Activated B cell treated with CpG ODN at 0.5 μM for 24 hours (primary cell): ENCODE measurements at regions not wholly inside any gene's neighbourhood (a gene's known extent, or its start where the extent isn't known, plus 50 kb on each side); places are given as distances from the start of the nearest gene placed in this dataset.
"Not testable (repeated sequence)": the region's sequence is repeated elsewhere in the genome, so short reads cannot be mapped to it uniquely, and the experiment has no call there.

ENCODE experiments used
- ATAC-seq: fragments of 200-7000 bp; cut with Tn5 transposase; one replicate; pipeline ENCODE4 v1.10.0; 2021; ENCODE audit warnings: low read depth, mild to moderate bottlenecking, moderate library complexity
- CTCF ChIA-PET: fragments of 350-600 bp; sonication (Branson Sonifier 250); formaldehyde crosslinking; loops from one replicate; lab custom pipeline; 2021; ENCODE audit warnings: antibody characterized with exemption; lab: Charles Lee
- POLR2A ChIA-PET: fragments of 350-600 bp; sonication (Branson Sonifier 250); formaldehyde crosslinking; loops from one replicate; lab custom pipeline; 2021; ENCODE audit warnings: antibody characterized with exemption; lab: Charles Lee
- DNase-seq: peaks from one replicate; pipeline ENCODE4 v3.0.0; 2022
- H3K27ac Mint-ChIP-seq: one replicate; pipeline ENCODE4 v1.8.0; 2020; ENCODE audit warnings: mixed read lengths
- H3K27me3 Mint-ChIP-seq: one replicate; pipeline ENCODE4 v1.8.0; 2021; ENCODE audit warnings: mixed read lengths
- H3K36me3 Mint-ChIP-seq: one replicate; pipeline ENCODE4 v1.8.0; 2021; ENCODE audit warnings: low read depth, mixed read lengths
- H3K4me1 Mint-ChIP-seq: one replicate; pipeline ENCODE4 v1.8.0; 2021; ENCODE audit warnings: mixed read lengths
- H3K4me3 Mint-ChIP-seq: one replicate; pipeline ENCODE4 v1.8.0; 2020; ENCODE audit warnings: mild to moderate bottlenecking, mixed read lengths
- H3K9me3 Mint-ChIP-seq: one replicate; pipeline ENCODE4 v1.8.0; 2020; ENCODE audit warnings: mixed read lengths
- intact Hi-C: fragments of 100-400 bp; cut with micrococcal nuclease; formaldehyde crosslinking; loops from one replicate; pipeline ENCODE4 v1.15.1; 2024
- TF ChIP-seq, protein P1 (sequence below): fragments of 200-600 bp; IDR thresholded peaks from one replicate; pipeline ENCODE4 v1.8.0; 2022; ENCODE audit warnings: antibody characterized with exemption, mild to moderate bottlenecking

DNA sequence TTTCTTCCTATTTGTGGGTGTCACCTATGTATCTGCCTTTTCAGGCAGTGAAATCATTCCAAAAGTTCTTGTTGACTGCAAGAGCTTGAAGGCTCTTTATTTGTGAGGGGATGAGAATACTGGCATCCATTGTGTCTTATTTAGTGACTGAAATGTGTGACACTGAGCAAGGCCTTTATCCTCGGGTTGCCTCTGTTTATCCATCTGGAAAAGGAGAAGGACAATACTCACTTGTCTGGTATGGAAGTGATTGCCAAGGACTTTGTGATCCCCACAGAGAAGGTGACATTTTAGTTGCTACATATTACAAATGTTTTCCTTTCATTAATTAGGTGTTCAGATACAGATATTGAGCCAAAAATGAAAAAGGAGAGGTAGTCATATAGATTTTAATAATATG, 80.2 kb downstream of the ARRDC3 start:
- ChIA-PET POLR2A (no interaction called here), CTCF (no interaction called here)
- no peak overlapping the region for H3K4me3 Mint-ChIP-seq
- H3K27me3 Mint-ChIP-seq = no peaks in the 10 kb centered on the region
- TF ChIP-seq, protein P1, sequence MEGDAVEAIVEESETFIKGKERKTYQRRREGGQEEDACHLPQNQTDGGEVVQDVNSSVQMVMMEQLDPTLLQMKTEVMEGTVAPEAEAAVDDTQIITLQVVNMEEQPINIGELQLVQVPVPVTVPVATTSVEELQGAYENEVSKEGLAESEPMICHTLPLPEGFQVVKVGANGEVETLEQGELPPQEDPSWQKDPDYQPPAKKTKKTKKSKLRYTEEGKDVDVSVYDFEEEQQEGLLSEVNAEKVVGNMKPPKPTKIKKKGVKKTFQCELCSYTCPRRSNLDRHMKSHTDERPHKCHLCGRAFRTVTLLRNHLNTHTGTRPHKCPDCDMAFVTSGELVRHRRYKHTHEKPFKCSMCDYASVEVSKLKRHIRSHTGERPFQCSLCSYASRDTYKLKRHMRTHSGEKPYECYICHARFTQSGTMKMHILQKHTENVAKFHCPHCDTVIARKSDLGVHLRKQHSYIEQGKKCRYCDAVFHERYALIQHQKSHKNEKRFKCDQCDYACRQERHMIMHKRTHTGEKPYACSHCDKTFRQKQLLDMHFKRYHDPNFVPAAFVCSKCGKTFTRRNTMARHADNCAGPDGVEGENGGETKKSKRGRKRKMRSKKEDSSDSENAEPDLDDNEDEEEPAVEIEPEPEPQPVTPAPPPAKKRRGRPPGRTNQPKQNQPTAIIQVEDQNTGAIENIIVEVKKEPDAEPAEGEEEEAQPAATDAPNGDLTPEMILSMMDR = no peak
- intact Hi-C loops = no loop called here
- no peaks in the 10 kb centered on the region for H3K36me3 Mint-ChIP-seq
- DNase-seq (no peak), ATAC-seq (no peak)
- H3K27ac Mint-ChIP-seq = no peak overlapping the region
- no peaks in the 10 kb centered on the region for H3K9me3 Mint-ChIP-seq
- no peaks in the 10 kb centered on the region for H3K4me1 Mint-ChIP-seq

DNA sequence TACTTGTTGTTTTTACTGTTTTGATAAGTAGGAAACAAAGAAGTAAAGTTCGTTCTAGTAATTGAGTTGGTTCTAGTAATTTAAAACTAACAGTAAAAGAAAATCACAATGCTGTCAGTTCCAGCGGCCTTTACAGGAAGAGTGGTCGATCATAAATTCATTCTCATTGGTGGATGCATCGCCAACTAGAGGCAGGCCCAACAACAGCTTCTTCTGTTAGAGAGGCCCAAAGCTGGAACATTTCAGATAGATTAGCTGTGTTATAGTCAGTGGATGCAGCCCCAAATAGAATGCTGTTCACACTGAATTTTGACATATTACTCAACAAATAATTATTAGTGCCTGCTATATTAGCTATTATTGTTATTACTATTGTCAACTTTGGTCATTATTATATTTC, 80.8 kb downstream of the ARRDC3 start:
- DNase-seq (no peak), ATAC-seq (no peak)
- no peak overlapping the region for H3K4me3 Mint-ChIP-seq
- no peaks in the 10 kb centered on the region for H3K36me3 Mint-ChIP-seq
- no peaks in the 10 kb centered on the region for H3K9me3 Mint-ChIP-seq
- POLR2A ChIA-PET = interaction anchor here (1.4 kb wide), 1 partner anchor 82 kb away, joined by 11 read pairs; no protein-coding TSS in a partner anchor
- CTCF ChIA-PET = no interaction called here
- TF ChIP-seq, protein P1 = no peak
- H3K27ac Mint-ChIP-seq = no peak overlapping the region
- intact Hi-C loops = no loop called here
- H3K27me3 Mint-ChIP-seq = no peaks in the 10 kb centered on the region
- H3K4me1 Mint-ChIP-seq = no peaks in the 10 kb centered on the region

DNA sequence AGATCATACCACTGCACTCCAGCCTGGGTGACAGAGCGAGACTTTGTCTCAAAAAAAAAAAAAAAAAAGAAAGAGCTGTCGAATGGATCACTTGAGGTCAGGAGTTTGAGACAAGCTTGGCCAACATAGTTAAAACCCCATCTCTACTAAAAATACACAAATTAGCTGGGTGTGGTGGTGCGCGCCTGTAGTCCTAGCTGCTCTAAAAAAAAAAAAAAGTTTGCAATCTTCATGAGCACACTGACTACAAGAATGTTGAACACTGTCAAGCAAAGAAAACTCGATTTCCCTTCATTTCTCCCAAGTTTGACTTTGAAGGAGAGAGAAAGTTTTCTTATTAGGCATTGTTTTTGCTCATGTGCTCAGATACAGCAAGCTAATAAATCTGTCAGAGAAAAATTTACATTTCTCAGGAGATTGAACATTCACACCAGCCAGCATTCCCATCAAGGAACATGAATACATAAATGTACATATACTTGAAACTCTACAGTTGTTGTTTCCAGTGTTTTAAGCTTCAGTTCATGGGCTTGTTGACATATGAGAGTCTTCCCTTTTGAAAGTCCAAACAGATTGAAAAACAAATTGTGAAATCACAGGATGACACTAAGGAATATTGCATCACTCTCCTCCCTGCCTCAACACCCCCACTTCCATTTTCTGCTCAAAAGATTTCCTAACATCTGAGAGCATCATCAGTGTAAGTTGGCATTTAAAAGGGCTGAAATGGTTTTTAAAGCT, 81.8 kb downstream of the ARRDC3 start:
- H3K4me1 Mint-ChIP-seq = no peaks in the 10 kb centered on the region
- intact Hi-C loops = no loop called here
- TF ChIP-seq, protein P1 = no peak
- H3K36me3 Mint-ChIP-seq = no peaks in the 10 kb centered on the region
- H3K27me3 Mint-ChIP-seq = no peaks in the 10 kb centered on the region
- CTCF ChIA-PET = no interaction called here
- ATAC-seq (no peak), DNase-seq (no peak)
- H3K27ac Mint-ChIP-seq = no peak overlapping the region
- H3K9me3 Mint-ChIP-seq = no peaks in the 10 kb centered on the region
- H3K4me3 Mint-ChIP-seq = no peak overlapping the region
- POLR2A ChIA-PET = interaction anchor here (0.6 to 1.4 kb wide), 3 partner anchors 11 to 83 kb away, joined by 3 to 11 read pairs (median 7); no protein-coding TSS in a partner anchor

DNA sequence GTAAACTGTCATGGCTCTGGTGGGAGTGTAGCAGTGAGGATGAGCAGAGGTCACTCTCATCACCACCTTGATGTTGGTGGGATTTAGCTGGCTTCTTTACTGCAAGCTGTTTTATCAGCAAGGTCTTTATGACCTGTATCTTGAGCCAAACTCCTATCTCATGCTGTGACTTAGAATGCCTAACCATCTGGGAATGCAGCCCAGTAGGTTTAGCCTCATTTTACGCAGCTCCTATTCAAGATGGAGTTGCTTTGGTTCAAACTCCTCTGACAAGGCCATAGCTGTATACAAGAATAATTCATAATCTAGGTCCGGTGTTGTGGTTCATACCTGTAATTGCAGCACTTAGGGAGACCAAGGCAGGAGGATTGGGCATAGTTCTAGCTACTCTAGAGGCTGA, 85.1 kb downstream of the ARRDC3 start:
- ChIA-PET CTCF (no interaction called here), POLR2A (no interaction called here)
- Mint-ChIP-seq H3K4me1 (no peaks in the 10 kb centered on the region), H3K9me3 (no peaks in the 10 kb centered on the region), H3K4me3 (no peak overlapping the region), H3K36me3 (no peaks in the 10 kb centered on the region), H3K27ac (no peak overlapping the region), H3K27me3 (peaks cover 2% of the 10 kb centered on the region)
- ATAC-seq (no peak), DNase-seq (no peak)
- intact Hi-C loops = no loop called here
- TF ChIP-seq, protein P1 = no peak

DNA sequence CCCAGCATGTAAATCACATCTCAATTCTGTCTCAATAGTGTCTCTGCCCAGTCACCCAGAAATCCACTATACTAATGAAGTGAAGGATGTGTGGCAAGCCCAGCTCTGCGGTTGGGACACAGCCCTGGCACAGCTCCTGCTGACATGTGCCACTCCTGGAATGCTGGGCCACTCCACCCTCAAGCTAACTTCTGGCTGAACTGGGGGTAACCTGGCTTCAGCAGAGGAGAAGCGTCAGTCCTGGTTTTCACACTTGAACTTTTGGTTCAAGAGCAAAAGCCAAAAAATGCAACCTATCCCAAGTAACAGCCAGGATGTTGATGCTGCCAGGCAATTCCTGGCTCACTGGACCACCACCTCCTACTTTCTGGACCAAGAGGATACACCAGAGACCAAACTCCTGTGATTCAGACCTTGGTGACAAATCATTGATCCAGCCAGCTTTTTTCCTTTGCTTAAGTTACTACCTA, 86.4 kb downstream of the ARRDC3 start:
- H3K27ac Mint-ChIP-seq = no peak overlapping the region
- ATAC-seq = no peak
- intact Hi-C loops = no loop called here
- no peak overlapping the region for H3K4me3 Mint-ChIP-seq
- no peaks in the 10 kb centered on the region for H3K36me3 Mint-ChIP-seq
- TF ChIP-seq, protein P1 = no peak
- no peak for DNase-seq
- CTCF ChIA-PET = no interaction called here
- H3K9me3 Mint-ChIP-seq = no peaks in the 10 kb centered on the region
- H3K27me3 Mint-ChIP-seq = peaks cover 2% of the 10 kb centered on the region
- no peaks in the 10 kb centered on the region for H3K4me1 Mint-ChIP-seq
- POLR2A ChIA-PET = interaction anchor here (1.5 kb wide), 1 partner anchor 16 kb away, joined by 3 read pairs; no protein-coding TSS in a partner anchor

DNA sequence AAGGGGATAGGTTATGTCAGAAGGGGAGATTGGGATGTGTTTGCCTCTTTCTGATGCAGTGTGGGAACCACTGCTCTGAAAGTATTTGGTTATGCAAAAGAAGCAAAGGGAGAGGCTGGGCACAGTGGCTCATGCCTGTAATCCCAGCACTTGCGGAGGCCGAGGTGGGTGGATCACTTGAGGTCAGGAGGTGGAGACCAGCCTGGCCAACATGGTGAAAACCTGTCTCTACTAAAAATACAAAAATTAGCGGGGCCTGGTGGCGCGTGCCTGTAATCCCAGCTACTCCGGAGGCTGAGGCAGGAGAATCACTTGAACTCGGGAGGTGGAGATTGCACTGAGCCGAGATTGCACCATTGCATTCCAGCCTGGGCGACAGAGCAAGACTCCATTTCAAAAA, 87.0 kb downstream of the ARRDC3 start:
- H3K9me3 Mint-ChIP-seq, H3K4me3 Mint-ChIP-seq, CTCF ChIA-PET, H3K27me3 Mint-ChIP-seq, DNase-seq, H3K27ac Mint-ChIP-seq, H3K4me1 Mint-ChIP-seq, H3K36me3 Mint-ChIP-seq, ATAC-seq, intact Hi-C loops: not testable (repeated sequence)
- POLR2A ChIA-PET = interaction anchor here (1.5 kb wide), 1 partner anchor 16 kb away, joined by 3 read pairs; no protein-coding TSS in a partner anchor
